ENCODE measurements at regions not wholly inside any gene's neighbourhood (a gene's known extent, or its start where the extent isn't known, plus 50 kb on each side); places are given as distances from the start of the nearest gene placed in this dataset.

DNA sequence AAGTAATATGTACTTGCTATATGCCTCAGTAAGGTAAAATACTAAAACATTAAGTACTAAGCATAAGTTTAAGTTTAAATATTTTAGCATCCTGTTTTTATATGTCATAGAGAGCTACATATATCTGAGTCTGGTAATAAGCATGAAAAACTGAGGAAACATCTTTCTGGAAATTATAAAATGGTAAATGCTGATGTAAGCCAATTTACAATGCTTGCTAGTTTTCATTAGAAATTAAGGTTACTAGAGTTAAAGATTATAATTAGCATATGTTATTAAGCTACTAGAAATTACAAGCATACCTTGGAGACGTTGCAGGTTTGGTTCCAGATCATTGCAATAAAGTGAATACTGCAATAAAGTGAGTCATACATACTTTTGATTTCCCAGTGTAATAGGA, 477.0 kb upstream of the LRRC7 start:
- TF ChIP-seq, protein P1, sequence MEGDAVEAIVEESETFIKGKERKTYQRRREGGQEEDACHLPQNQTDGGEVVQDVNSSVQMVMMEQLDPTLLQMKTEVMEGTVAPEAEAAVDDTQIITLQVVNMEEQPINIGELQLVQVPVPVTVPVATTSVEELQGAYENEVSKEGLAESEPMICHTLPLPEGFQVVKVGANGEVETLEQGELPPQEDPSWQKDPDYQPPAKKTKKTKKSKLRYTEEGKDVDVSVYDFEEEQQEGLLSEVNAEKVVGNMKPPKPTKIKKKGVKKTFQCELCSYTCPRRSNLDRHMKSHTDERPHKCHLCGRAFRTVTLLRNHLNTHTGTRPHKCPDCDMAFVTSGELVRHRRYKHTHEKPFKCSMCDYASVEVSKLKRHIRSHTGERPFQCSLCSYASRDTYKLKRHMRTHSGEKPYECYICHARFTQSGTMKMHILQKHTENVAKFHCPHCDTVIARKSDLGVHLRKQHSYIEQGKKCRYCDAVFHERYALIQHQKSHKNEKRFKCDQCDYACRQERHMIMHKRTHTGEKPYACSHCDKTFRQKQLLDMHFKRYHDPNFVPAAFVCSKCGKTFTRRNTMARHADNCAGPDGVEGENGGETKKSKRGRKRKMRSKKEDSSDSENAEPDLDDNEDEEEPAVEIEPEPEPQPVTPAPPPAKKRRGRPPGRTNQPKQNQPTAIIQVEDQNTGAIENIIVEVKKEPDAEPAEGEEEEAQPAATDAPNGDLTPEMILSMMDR (IDR thresholded peaks at IDR 0.05): no peak
- no peak for TF ChIP-seq SIN3A (IDR thresholded peaks at IDR 0.05; ENCODE audit: borderline replicate concordance, low read depth, low read length)
- no peak for TF ChIP-seq EP300 (IDR thresholded peaks at IDR 0.05; ENCODE audit: borderline replicate concordance in 1 of 2, low read depth in 1 of 2, low read length in 1 of 2)
- TF ChIP-seq, protein P2, sequence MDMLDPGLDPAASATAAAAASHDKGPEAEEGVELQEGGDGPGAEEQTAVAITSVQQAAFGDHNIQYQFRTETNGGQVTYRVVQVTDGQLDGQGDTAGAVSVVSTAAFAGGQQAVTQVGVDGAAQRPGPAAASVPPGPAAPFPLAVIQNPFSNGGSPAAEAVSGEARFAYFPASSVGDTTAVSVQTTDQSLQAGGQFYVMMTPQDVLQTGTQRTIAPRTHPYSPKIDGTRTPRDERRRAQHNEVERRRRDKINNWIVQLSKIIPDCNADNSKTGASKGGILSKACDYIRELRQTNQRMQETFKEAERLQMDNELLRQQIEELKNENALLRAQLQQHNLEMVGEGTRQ (IDR thresholded peaks at IDR 0.05; ENCODE audit: borderline replicate concordance, low read depth, low read length): no peak
- no peak for TF ChIP-seq MEF2A (IDR thresholded peaks at IDR 0.05; ENCODE audit: borderline replicate concordance, low read depth)
- TF ChIP-seq NRF1 (IDR thresholded peaks at IDR 0.05; ENCODE audit: low read depth, low read length): no peak
- TF ChIP-seq RAD21 (IDR thresholded peaks at IDR 0.05; ENCODE audit: low read length): no peak
- TF ChIP-seq, protein P3, sequence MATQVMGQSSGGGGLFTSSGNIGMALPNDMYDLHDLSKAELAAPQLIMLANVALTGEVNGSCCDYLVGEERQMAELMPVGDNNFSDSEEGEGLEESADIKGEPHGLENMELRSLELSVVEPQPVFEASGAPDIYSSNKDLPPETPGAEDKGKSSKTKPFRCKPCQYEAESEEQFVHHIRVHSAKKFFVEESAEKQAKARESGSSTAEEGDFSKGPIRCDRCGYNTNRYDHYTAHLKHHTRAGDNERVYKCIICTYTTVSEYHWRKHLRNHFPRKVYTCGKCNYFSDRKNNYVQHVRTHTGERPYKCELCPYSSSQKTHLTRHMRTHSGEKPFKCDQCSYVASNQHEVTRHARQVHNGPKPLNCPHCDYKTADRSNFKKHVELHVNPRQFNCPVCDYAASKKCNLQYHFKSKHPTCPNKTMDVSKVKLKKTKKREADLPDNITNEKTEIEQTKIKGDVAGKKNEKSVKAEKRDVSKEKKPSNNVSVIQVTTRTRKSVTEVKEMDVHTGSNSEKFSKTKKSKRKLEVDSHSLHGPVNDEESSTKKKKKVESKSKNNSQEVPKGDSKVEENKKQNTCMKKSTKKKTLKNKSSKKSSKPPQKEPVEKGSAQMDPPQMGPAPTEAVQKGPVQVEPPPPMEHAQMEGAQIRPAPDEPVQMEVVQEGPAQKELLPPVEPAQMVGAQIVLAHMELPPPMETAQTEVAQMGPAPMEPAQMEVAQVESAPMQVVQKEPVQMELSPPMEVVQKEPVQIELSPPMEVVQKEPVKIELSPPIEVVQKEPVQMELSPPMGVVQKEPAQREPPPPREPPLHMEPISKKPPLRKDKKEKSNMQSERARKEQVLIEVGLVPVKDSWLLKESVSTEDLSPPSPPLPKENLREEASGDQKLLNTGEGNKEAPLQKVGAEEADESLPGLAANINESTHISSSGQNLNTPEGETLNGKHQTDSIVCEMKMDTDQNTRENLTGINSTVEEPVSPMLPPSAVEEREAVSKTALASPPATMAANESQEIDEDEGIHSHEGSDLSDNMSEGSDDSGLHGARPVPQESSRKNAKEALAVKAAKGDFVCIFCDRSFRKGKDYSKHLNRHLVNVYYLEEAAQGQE (IDR thresholded peaks at IDR 0.05; ENCODE audit: low read depth, low read length): no peak
- TF ChIP-seq POLR2AphosphoS5 (IDR thresholded peaks at IDR 0.05; ENCODE audit: low read depth, low read length): no peak
- no peak for TF ChIP-seq FOXM1 (IDR thresholded peaks at IDR 0.05; ENCODE audit: low read depth)
- no peak for TF ChIP-seq TEAD4 (IDR thresholded peaks at IDR 0.05; ENCODE audit: borderline replicate concordance, insufficient read depth)
- no peak for TF ChIP-seq TAF1 (IDR thresholded peaks at IDR 0.05; ENCODE audit: borderline replicate concordance, low read depth, low read length)

Measured in SK-N-SH (cell line).